Right lobe of liver (tissue), 4 donors: ENCODE measurements at regions not wholly inside any gene's neighbourhood (a gene's known extent, or its start where the extent isn't known, plus 50 kb on each side); places are given as distances from the start of the nearest gene placed in this dataset.

Experiments used
- CTCF ChIP-seq, 4 donors: fragments of 200-600 bp in 3 of 4; fragments of 450-650 bp in 1 of 4; IDR thresholded peaks; one replicate each; pipeline versions ENCODE4 v1.5.1 to v1.8.0; 2016 to 2022; ENCODE audit warnings: antibody characterized with exemption in 4 of 4, mild to moderate bottlenecking in 2 of 4
- POLR2A ChIP-seq: fragments of 450-650 bp; IDR thresholded peaks from one replicate; pipeline ENCODE4 v1.6.1; 2017; ENCODE audit warnings: antibody characterized with exemption, mild to moderate bottlenecking
- donor health status: DM: no; HTN: no; CAD: no.
- donor health status: DM: no; HTN: no; CAD: no.
- donor health status: DM: no; HTN: yes; CAD: no.

GRCh38 chr2:22442051-22442450 is 942.9 kb upstream of the KLHL29 start:
- TF ChIP-seq POLR2A = no peak
- TF ChIP-seq CTCF (IDR thresholded peaks at IDR 0.05) = no peak
